Cerebellar cortex (tissue), 1 donor: ENCODE measurements at regions not wholly inside any gene's neighbourhood (a gene's known extent, or its start where the extent isn't known, plus 50 kb on each side); places are given as distances from the start of the nearest gene placed in this dataset.
"Not testable (repeated sequence)": the region's sequence is repeated elsewhere in the genome, so short reads cannot be mapped to it uniquely, and the experiment has no call there.

ENCODE experiments used
- DNase-seq: peaks from one replicate; pipeline ENCODE4 v3.0.0-alpha.2; 2015; ENCODE audit warnings: low spot score

DNA sequence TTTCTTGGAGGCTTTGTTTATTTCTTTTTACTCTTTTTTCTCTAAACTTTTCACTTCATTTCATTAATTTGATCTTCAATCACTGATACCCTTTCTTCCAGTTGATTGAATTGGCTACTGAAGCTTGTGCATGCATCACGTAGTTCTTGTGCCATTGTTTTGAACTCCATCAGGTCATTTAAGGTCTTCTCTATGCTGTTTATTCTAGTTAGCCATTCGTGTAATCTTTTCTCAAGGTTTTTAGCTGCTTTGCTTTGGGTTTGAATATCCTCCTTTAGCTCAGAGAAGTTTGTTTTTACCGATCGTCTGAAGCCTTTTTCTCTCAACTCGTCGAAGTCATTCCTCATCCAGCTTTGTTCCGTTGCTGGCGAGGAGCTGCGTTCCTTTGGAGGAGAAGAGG is 189.9 kb downstream of the TTC6 start:
- DNase-seq: not testable (repeated sequence)

DNA sequence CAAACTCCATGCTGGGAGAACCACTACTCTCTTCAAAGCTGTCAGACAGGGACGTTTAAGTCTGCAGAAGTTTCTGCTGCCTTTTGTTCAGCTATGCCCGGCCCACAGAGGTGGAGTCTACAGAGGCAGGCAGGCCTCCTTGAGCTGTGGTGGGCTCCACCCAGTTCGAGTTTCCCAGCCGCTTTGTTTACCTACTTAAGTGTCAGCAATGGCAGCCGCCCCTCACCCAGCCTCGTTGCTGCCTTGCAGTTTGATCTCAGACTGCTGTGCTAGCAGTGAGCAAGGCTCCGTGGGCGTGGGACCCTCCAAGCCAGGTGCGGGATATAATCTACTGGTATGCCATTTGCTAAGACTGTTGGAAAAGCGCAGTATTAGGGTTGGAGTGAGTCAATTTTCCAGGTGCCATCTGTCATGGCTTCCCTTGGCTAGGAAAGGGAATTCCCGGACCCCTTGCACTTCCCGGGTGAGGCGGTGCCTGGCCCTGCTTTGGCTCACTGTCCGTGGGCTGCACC is 190.7 kb downstream of the TTC6 start:
- DNase-seq: not testable (repeated sequence)

DNA sequence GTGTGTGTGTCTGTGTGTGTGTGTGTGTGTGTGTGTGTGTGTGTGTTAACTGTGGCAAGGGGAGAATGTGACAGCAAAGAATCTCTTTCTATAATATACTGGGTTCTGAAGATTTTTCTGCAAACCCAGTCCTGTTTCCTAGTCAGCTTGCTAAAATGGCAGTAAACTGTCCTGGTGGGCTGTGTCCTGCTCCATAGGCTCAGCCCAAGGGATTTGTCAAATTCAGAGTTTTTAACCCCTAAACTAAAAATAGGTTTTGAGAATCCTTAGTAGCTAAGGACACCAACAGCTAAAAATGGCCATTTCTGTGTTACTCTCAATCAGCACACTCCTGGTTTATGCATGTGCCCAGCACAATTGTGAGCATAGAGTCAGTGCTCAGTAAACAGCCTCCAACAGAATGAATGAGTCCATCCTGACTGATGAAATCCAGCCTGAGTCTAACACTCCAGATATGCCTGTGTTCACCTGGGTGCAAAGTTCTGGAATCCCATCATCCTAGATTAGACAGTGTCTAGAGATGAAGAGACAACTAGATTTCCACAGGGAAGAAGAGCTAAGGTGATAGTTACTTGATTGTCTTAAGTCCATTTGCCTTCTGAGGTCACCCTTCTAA is 192.6 kb downstream of the TTC6 start:
- DNase-seq: no peak

DNA sequence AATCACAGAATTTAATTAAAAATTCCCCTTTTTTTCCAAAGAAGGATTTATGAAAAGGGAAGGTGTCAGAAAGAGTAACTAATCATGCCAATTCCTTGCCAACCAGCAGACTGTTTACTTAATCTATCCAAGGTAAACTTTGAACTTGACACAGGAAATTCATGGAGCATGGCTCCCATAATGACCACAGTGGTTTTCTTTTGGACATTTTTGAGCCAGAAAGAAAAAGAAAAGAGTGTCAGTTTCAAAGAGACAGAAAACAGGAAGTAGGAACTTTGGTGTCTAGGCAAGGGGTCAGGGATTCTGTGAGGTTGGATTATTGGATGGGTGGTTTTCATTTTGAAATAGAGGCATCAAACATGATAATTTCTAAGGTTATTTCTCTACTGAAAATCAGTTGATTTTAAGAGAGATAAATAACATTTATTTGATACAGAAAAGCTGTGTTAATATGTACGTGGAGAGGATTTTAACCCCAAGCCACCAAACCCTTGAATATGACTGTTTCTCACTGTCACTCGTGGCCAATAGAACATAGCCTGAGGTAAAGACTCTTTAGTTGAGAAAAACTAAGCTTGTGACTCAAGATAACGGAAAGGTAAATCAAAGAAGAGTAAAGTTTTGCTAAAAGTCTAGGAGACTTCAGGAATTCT is 196.1 kb downstream of the TTC6 start:
- DNase-seq: no peak

DNA sequence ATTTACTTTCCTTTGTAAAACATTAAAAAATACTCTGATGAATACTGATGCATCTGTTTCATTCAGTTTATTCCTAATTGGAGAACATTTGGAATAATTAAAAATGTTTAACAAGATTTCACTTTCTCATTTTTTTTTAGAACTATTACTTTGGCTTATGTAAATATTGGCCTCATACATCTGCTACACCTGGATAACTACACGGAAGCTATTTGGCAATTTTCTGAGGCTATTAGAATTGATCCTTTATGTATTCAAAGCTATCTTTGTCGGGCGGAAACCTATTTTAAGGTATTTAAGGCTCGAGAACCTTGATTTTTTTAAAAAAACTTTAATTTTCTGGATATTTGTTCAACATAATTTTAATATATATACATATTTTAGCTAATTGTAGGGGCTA is 196.7 kb downstream of the TTC6 start:
- no peak for DNase-seq

DNA sequence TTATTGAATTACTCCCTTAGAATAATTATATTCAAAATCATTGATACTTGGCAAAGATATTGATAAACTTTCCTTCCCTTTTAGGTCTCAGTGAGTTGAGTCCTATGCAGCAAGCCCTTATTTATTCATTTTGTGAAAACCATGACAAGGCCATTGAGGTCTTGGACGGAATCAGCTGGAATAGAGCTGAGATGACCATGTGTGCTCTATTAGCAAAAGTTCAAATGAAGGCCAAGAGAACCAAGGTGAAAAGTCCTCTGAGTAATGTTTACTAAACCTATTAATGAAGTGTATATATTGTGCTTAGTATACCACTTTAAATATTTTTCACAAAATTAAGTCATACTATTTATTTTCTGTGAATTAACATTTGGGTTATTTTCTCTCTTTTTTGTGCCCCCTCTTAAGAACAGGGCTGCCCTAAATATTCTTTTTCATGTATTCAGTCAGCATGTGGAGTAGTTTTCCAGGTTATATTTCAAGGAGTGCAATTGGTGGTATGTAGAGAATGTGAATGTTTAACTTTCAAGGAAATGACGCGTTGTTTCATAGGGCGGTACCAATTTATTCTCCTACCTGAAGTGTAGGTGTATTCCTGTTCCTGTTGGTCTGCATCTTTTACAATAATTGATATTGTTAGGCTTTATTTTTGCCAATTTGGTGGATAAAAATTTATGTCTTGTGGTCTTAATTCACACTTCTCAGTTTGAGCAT is 201.4 kb downstream of the TTC6 start:
- no peak for DNase-seq

DNA sequence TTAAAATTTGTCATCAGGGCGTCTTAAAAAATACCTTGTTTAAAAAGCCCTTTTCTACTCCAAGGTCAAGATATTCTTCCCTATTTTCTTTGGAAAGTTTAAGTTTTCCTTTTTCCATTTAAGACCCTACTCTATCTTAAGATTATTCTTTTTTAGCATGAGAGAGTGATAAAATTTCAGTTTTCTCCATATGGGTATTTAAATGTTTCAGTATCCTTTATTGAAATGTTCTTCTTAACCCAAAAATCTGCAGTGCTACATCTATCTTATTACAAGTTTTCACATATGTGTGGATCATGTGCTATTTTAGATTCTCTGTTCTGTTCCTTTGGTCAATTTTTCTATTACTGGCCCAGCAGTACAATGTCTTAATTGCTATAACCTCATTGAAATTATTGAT is 202.2 kb downstream of the TTC6 start:
- DNase-seq: no peak

DNA sequence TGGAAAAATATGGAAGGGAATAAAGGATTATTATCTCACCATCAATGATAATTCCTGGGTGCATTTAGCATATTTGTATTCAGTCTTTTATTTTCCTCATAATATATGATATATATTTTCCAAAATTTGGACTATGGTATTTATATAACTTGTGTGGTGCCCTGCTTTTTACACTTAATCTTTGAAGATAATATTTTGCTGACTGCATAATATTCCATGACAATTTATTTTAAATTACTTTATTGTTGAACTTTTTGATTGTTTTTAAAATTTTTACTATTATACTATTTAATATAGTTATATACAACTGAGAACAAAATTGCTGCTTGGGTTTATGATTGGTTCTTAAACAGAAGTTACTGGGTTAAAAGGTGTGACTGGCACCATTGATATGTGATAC is 212.3 kb downstream of the TTC6 start:
- no peak for DNase-seq

DNA sequence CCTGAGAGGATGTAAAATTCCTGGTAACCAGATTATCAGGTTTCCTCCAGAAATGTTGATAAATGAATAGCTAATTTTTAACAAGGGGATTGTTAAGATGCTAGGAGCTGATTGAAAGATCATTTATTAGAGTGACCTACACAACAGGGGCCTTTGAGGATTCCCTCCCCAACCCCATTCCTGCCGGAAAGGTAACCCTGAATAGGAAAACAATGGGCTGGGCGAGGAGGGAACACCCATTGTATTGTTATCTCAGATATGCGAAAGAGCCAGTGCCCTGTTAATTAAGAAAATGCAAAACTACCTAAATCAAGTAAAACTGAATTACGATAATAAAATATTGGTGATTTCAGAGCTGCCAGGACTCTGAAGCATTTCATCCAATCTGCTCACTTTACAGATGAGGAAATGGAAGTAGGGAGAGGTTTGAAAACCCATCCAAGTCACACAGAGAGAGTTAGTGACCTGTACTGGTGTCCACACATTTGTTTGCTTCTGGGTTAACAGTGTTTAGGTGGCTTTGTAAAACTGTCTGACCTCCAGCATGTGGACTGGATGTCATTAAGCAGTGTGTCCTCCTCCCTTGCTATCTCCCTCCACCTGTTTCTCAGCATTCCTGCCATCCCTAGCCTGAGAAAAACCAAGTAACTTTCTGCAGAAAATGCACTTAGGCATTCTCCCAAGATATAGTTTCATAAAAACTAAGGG is 214.8 kb downstream of the TTC6 start:
- no peak for DNase-seq

DNA sequence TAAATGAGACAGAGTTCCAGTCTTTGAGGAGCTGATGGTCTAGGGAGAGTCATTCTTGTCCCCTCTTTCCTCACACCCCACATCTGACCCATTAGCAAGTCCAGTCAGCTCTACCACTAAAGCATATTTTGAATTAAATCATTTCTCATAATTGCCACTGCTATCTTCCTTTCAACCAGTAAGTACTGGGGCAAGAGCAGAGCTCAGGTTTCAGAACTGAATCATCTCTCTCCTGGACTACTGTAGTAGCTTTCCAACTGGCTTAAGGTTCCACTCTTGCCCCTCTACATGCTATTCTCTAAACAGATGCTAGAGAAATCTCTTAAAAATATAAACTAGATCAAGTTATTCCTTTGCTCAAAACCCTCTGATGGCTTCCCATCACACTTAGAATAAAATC is 218.3 kb downstream of the TTC6 start:
- no peak for DNase-seq

DNA sequence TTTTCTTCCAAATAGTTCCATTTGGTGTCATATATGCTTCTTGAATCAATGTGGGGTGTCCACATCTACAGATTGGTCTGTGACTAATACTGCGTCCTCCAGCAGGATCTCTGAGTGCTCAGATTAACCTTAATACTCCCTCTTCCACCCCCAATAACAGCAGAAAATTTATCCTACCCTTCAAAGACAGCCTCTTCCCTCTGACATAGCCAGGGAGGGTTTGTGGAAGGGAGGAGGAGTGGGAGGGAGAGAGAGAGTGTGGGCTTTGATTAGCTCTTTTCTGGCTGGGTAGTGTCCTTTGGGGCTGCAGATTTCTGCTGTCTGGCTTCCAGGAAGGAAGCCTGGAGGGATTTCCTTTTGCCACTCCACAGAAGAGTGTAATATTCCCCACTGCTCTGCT is 220.7 kb downstream of the TTC6 start:
- no peak for DNase-seq

DNA sequence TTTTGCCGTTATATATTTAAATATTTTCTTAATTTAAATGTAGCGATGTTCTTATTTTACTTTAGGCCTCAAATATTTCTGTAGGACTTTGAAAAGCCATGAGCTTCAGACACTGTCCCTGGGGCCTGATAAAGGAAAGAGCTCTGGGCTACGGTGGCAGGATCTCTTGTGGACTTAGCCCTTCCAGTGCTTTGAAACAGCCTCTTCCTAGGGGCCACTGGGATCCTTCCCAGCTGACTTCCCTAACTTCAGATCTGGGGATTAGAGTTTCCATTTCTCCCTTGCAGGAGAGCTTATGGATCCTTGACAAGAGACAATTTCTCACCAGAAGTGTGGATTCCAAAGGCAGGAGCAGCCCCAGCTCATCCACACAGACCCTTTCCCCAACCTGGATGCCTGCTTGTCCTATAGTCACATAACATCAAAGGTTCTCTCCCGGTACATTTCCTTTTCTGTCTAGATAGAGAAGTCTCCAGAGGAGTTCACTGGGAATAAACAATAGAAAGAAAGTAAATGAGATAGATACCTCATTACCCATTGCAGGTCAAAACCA is 221.4 kb downstream of the TTC6 start:
- no peak for DNase-seq

DNA sequence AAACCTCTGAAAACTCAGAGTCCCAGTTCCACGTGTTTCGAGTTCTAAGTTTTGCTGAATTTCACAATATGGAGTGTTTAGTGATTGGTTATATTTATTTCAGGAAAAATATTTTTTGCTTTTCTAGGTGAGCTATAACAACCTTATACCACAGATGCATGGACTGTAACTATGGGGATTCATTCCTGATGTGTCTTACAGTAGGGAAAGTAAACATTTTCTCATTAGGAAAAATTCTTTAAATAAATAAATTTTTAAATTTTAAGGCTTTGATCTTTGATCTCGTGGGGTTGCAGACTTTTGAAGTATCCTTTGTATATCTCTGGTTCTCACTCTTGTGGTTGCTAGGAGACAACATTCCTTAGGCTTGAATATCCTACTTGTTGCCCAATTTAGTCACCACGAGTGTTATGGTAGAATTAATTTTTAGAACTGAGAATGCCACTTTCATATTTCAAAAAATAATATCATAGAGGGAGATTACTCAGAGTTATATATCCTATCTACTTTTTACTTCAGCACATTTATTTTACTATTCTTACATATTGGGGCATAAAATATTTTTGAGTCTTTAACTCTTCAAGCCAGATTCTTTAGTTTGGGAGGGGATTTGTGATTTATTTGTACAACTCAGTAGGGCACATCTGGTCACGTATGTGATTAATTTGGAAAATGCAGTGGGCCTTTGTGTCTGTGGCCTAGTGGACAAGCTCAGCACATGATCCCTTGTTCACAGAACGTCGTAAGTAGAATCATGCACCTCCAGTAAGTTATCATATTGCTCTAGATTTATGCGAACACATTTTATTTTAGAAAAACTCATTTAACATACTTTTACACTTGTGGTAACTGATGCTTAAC is 224.0 kb downstream of the TTC6 start:
- no peak for DNase-seq

DNA sequence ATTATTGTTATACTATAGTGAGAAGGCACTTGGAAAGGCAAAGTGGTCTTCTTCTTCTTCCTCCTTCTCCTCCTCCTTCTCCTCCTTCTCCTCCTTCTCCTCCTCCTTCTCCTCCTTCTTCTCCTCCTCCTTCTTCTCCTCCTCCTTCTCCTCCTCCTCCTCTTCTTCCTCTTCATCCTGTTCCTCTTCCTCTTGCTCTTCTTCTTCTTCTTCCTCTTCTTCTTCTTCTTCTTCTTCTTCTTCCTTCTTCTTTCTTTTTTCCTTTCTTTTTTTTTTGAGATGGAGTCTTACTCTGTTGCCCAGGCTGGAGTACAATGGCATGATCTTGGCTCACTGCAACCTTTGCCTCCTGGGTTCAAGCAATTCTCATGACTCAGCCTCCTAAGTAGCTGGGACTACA is 225.4 kb downstream of the TTC6 start:
- DNase-seq: not testable (repeated sequence)

DNA sequence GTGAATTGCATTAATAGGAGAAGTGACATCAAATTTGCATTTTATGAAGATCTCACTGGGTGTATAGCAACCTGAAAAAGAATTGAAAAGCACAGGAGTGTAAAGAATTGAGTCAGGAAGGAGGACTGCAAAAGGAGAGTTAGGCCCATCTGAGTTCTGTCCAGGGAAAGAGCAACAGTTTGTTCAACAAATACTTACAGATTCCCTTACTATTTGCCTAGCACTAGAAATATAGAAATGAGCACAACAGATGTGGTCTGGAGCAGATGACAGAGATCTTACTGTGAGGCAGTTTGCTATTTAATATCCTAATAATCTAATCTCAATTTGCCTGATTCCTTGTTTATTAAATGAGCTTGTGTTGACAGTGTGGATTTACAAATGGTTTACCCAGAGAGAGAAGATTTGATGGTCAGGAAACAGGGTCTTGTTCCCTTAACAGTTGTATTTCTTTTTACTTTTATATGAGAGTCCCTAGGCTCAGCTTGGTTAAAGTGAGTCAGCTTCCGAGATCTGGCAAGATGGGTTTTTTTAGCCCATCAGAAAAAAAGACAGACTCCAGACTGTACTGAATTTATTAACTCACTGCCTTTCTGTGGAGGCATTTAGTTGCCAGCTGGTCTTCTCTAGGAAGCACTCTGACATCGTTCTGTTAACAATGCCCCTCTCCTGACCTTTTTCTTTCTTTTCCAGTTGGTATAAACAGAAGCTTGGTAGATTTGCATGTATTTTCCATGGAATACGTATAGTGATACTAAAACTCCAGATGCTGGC is 229.7 kb downstream of the TTC6 start:
- no peak for DNase-seq

DNA sequence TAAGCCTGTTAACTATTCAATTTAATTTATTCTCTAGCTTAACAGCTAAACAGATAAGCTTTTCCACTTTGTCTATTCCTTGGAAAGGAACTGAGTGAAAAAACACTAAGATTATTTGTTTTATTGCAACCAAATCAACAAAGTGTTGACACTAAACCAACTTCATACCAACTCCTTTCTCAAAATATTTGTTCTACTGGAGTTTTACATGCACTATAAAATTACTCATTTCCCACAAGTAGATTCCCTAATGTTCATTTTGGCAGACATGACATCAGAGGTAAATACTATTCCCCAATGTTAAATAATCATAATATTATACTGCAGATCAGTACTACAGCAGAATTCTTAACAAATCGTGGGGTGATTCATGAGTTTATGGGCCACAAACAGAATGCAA is 231.4 kb downstream of the TTC6 start:
- no peak for DNase-seq

DNA sequence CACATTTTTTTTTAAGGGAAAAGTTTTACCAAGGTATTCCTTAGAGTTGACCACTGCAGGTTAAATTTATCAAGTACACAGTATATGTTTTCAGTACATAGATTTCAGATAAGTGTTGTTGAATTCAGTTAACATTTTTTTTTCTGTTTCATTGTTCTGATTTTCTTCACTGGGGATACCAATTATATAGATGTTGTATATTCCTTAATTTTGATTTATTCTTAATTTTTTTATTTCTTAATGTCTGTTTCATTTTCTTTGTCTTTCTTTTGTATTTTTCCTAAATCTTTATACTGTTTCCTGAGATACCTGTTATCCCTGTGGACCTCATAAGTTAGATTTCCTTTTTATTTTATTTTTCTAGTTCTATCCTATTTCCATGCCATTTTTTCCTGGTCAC is 234.8 kb downstream of the TTC6 start:
- no peak for DNase-seq

DNA sequence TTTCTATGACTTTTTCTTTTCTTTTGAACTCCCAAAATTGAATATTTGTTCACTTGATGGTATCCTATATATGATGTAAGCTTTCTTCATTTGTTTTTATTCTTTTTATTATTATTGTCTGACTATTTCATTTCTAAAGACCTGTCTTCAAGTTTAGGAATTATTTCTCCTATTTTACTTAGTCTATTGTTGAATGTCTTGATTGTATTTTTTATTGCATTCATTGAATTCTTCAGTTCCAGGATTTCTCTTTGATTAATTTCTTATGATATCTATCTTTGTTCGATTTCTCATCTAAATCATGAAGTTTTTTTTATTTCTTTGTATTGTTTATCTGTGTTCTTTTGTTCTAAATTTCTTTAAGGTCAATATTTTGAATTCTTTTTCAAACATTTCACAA is 238.8 kb downstream of the TTC6 start:
- no peak for DNase-seq

DNA sequence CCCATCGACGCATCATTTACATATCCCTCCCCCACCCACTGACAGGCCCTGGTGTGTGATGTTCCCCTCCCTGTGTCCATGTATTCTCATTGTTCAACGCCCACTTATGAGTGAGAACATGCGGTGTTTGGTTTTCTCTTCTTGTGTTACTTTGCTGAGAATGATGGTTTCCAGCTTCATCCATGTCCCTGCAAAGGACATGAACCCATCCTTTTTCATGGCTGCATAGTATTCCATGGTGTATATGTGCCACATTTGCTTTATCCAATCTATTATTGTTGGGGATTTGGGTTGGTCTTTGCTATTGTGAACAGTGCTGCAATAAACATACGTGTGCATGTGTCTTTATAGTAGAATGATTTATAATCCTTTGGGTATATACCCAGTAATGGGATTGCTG is 243.3 kb downstream of the TTC6 start:
- not testable (repeated sequence) for DNase-seq

DNA sequence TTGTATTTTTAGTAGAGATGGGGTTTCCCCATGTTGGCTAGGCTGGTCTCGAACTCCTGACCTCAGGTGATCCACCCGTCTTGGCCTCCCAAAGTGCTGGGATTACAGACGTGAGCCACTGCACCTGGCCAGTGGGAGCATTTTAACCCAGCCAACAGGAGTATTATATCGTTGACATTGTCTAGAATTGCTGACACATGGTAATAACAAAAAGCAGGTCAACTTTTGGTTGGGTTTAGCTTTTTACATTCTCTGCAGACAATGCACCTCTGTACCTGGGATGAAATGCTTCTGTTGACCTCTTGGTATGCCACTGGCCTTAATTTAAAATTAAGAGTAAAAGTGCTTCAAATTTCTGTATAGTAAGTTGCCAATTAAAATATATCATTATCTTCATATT is 245.6 kb downstream of the TTC6 start:
- not testable (repeated sequence) for DNase-seq

DNA sequence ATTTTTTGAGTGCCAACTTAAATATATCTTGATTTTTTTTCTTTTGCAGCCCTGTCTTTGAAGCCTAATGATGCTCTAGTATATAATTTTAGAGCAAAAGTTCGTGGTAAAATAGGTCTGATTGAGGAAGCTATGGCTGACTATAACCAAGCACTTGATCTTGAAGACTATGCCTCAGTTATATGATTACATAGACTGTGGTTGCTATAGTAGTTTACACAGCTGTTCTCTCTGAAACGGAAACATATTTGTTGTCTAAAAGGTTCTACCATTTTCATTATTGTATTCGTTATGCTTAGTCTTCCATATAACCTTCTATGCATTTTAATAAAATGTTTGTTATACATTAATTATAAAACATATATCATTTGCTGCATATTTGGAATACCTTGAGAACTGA is 246.7 kb downstream of the TTC6 start:
- no peak for DNase-seq
